SHP77 treated with DMSO at 0.1 percent for 48 hours (cell line): ENCODE measurements at regions not wholly inside any gene's neighbourhood (a gene's known extent, or its start where the extent isn't known, plus 50 kb on each side); places are given as distances from the start of the nearest gene placed in this dataset.

ENCODE experiments used
- DNase-seq: peaks from one replicate; lab custom pipeline; 2025; lab: John Stamatoyannopoulos, UW

DNA sequence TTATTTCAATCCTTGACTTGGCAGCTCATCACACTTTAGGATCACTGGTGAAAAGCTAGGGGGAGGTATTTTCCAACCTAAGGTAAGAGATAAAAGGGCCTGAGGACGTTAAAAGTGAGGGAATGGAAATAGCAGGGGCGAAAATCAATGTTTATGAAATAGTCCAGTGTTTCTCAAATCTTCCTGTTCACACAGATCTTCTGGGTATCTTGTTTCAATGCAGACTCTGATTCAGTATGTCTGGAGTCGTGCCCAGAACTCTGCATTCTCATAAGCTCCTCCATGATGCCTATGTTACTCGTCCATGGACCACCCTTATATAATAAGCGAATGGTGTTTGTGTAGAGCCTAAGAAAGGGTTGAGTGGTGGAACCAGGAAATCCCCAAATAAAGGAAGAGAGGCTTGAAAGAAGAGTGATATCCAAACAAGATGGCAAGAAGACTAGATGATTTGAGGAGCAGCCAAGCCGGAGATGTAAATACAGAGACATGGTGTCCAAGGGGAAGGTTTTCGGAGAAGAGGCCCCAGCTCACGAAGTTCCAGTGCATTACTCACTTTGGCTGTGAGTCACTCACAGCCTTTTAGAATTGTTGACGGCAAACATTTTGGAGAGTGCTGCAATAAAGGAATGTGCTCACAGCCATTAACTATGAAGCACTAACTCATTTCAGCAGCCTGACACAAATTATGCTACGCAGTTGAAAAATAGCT lies 215.6 kb upstream of the PPARGC1A start:
- DNase-seq = no peak

DNA sequence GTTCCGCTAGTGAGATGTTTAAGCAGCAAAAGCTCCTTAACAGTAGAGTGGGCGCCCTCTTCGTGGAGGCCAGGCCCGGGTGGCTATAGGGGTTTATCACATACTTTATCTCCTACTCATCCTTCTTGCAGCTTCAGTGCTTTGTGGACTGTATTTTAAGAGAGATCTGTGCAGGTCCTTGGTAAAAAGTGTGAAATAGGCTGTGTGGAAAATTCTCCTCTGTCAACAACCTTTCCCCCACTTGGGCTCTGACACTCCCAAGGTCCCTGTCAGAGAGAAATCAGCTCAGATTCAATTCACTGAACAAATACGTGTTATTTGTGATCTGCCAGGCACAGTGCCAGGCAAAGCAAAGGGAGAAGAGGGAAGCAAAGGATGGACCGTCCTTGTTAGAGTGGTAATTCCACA lies 214.3 kb upstream of the PPARGC1A start:
- DNase-seq = no peak

DNA sequence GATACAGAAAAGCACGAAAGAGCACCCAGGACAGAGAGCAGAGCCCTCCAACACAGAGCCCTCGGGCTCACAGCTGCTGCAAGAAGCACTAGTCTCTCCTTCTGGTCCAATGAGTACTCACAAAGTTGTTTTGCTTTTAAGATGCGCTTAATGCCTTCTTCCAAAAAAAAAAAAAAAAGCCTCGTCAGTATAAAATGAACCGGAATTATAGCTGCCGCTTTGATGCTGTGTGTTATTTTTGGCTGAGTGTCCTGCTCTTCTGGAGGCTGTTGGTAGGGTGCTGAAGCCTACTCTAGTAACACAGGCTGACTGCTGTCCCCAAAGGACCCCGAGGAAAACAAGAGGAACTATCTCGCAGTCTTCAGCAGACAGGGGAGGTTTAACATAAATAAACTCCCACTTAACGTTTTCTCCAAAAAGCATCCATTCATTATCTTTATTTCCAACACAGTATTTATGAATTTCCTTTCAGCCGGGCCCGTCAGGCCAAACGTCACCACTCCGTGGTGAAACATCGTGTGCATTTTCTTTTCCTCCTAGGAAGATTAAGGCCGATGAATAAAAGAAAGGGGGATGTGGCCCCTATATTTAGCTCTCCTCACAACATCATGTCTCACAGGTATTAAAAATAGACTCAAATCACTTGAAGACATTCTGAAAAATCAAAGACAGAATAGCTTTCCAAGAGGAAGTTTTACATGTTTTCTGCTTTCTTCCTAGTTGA lies 213.7 kb upstream of the PPARGC1A start:
- no peak for DNase-seq

DNA sequence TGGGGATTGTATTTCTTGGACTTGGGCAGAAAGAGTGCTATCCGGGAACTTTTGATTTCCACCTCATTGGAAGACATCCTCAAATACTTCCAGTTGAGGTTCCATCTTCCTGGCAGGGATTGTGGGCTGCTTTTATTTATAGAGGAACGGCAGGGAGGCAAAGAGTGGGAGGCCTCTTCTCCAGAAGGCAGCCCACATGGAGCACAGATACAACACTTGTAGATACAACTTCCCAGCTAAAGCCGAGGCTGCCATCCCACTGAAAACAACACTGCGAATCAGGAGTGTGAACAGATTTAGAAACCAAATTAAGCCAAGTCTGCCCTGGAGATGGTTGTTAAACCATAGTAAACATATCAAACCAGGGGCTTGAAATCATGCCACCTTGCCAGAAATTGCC lies 212.8 kb upstream of the PPARGC1A start:
- no peak for DNase-seq

DNA sequence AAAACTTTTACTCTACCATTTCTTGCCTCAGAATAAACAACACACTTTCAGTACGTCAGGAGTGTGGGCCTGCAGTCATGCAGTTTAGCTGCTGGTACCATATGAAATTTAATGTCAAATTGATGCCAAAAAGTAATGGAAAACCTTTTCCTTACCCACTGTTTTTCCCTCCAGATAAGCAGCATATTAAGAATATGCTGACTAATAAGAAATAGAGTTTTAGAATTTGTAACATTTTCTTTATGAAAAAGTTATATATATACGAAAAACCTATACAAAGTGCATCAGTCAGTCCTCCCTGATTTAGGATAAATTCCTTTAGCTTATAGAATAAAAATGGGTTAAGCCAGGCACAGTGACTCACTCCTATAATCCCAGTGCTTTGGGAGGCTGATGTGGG lies 206.8 kb upstream of the PPARGC1A start:
- no peak for DNase-seq

DNA sequence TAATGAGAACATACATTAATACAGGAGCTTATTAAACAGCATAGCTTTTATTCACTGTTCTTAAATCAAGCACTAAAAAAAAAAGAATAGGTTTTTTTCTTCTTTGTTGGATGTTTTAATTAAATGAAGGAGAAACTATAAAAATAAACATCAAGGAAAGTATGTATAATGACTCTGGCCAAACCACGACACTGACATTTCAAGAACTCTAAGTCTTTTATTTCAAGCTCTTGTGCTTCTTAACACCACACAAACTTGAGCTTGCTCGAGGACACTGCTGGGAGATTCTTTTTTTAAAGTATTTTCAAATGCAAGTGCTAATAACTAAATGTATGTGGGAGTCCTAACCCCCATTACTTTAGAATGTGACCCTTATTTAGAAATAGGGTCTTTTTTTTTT lies 204.9 kb upstream of the PPARGC1A start:
- DNase-seq = no peak

DNA sequence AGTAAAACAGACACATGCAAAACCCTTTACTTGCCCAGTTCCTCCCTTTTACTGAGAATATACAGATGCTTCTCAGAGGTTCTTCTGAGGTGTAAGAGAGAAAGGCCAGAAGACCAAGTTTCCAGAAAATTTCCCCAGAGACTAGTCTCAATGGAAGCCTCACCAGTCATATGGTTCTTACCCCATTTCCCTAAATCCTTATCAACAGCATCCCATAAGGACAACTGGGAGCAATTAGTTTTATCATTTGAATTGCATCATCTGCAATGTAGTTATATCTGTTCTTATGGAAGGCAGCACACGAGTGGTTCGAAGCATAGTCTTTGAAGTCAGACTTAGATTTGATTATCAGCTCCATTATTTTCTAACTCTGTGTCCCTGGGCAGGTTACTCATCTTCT lies 203.6 kb upstream of the PPARGC1A start:
- DNase-seq = no peak

DNA sequence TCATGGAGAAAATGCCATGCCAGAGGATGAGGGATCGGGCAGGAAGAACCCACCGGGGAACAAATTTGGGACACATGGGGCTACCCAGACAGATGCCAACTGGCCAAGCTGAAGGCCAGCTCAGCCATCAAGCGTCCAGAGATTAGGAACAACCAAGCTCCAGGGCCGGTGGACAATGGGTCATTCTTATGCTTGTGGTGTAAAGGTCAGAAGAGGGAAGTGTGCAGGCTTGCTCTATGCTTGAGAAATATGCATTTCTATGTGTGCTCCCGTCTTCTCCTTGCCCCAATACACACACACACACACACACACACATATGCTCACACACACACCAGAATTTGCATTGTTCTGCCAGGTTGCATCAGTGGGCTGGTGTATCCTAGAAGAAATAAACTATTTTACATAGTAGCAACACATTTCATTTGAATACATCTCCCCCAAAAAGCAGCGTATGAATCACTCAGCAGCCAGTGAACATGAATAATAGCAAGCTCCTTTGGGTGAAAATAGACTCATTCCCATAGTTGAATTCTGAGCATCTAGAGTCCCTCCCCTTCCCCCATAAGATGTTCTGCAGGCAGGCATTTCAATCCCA lies 201.9 kb upstream of the PPARGC1A start:
- no peak for DNase-seq

DNA sequence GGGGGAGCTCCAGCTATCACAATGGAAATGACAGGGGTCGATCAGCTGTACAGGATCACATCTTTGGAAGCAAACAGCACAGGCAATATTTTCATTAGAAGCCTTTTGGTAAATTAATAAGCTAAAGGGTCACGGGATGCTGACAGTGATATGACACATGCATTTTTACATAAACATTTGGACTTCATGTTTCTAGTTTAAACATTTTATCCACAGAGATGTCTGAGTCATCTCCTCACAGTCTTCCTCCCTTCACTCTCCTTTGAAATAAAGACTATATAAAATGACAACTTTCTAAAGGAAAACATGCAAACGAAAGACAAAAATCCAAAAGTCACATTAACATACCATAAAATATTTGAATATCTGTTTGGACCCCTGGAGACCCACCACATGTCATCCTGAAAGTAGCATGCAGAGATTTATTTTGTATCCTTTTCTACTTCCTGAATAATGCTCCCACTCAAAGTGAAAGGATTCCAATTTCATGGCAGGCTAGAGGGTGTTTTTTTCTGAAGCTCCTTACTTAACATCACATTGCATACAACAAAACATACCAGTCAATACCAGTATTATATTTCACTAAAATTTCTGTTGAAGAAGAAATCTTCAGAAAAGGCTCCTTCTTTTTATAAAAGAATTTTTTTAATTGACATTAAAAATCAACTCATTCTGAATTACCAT lies 200.1 kb upstream of the PPARGC1A start:
- DNase-seq = no peak

DNA sequence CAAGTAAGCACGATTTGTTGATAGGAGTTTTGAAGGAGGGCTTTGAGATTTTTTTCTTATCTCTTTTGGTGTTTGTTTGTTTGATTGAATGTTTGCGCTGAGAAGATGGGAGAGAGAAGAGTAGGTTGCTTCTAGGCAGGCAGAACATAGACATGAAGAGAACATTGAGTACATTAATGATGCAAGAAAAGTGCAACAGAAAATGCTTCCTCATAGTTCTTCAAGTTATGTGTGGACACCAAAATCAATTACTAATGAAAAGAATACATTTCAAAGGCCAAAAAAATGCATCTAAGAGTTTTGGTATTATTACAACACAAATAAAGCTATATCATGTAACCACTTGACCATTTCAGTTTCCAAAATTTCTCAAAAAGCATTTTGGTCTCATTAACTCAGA lies 191.0 kb upstream of the PPARGC1A start:
- no peak for DNase-seq

DNA sequence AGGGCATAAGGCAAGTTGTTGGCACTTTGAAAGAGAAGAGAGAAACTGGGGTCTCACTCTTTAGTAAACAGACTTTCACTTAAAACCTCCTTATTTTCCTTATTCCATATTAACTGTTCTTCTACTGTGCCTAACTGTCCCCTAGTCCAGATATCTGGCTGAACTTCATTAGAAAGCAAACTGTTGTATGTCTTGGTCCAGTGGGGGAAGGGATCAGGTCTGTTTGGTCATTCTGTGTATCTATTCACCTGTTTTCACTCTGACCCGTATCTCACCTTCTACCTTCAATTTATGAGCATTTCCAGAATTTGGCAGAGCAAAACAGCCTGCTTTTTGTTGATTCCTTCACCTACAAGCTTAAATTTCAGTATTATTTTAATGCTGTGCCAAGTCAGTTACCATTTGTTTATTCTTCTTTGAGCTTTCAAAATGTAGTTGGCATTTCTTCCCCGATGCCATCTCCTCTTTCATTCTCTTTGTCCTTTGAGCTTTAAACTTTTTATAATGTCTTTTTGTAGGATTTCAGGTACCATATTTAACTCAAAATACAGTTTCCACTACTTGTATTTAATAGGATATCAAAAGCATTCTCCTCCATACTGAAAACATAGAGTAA lies 188.6 kb upstream of the PPARGC1A start:
- DNase-seq = no peak

DNA sequence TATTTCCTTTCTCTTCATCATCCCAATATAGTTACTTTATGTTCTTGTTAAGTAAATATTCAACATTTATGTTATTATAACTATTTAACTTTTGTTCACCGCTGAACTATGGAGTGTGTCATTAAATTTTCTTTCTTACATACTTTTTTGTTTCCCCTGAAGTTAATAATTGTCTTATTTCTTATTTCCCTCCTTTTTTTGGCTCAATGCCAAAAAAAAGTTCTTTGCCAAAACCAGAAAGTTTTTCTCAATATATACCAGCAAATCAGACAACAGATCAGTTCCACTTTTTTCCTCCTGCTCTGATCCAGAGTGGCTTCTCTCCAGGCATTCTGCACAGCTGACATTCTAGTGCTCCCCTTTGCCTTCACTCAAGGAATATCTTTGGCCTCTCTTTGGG lies 187.0 kb upstream of the PPARGC1A start:
- no peak for DNase-seq

DNA sequence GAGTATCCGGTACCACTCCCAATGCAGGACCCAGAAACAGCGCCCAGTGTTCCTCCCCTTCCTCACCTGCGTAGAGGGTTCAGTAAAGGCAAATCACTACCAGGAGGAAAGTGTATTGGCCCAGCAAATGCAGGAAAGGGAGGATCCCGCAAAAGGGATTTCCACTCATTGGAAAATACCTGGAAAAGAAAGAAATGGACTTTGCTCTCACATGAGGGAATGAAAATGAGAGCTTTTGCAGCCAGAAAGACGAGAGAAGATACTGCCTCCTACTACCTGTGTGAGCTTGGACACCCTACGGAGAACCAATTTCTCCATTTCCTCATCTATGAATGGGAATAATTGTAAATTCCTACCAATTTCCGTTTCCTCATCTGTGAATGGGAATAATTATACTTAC lies 184.1 kb upstream of the PPARGC1A start:
- DNase-seq = no peak

DNA sequence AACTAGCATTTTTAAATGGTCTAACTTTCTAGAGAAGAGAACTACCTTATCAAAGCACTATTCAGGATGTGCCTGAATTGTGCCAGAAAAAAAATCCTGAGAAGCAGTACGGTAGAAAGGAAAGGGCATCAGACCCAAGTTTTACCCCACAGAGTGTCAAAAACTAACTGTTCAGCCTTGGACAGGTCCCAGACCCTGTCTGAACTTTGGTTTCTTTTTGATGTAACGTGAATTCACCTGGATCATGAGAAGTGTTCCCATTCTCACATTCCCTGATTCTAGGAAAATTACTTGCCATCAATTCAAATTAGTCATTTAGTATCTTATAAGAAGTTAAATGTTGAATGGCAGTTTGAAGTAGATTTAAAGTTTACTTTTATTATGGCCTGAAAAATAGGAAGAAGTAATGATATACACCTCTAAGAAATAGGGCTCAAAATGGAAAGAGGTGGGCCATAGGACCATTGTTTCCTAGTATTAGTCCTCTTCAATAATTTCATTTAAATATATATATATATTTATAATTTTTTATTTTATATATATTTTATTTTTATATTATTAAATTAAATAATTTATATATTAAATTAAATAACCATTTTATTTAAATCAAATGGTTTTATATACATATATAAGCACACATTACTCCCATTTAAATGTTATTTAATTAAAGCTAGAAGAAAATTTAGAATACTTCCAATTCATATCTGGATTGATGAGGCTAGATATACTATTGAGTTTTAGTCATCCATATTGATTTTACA lies 181.9 kb upstream of the PPARGC1A start:
- no peak for DNase-seq

DNA sequence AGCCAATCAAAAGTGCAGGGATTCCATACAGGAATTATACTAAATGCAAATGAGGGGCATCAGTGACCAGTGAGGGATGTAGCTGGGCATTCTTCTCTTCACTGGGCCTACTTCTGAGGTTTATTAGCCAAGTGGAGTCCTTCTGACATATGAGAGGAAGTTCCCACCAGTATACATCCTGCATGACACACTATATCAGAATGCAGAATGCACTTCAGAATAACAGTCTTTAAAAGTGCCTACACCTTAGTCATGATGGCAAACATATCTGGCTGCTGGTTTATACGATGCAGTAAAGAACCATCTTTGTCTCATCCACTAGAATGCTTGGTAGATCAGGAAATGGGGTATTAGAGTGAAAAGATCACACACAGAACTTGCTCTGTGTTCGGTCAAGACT lies 180.3 kb upstream of the PPARGC1A start:
- no peak for DNase-seq

DNA sequence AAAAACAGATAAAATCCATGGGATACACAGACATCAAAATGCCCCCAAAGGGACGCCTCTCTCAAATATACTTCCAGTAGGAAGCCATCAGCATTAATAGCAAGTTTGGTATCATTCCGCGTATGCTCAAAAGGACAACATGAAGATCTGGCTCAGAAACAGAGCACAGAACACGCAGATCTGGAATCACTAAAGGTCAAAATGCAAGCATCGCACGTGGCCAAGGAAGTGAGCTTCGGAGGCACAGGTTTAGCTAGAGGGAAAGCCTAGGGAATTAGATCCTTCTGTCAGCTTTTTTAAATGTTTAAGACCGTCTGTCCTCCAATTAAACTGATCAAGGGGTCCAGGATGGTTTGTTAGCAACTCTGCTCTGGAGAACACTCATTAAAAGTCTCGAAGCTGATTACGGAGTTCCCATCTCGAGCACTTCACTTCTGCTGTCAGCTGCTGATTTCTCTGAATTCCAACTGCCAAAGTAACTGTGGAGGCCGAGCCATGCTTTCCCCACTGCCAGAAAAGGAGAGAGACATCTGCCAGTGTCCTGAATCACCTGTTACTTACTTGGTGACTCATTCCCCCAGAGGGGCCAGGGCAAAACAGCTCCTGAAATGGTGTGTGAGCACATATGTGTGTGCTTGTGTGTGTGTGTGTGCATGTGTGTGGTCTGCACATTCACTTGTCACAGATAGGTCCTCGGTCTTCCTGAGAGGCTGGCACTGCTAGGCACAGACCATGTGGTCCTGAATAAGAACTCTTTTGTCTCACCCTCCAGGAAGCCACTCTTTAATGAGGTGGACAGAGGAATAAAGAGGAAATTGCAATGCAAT lies 177.7 kb upstream of the PPARGC1A start:
- peak; percentile 17 for DNase-seq

DNA sequence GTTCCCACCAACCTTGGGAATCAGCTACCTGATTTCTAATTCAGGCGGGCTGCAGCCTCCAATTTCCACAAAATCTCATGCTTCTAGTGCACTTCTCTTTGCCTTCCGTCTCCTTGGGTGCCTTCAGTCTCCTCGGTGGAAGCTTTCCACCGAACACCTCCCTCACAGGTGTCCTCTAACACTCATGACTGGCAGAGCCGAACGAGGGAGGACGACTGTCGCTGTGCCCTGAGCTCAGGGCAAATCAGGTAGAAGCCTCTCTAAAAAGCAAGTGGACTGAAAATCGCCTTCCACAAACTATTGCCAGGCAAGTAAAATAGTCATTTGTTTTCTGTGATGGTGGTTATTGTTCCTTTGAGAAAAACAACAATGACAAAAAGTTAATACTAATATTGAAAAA lies 176.1 kb upstream of the PPARGC1A start:
- DNase-seq = no peak

DNA sequence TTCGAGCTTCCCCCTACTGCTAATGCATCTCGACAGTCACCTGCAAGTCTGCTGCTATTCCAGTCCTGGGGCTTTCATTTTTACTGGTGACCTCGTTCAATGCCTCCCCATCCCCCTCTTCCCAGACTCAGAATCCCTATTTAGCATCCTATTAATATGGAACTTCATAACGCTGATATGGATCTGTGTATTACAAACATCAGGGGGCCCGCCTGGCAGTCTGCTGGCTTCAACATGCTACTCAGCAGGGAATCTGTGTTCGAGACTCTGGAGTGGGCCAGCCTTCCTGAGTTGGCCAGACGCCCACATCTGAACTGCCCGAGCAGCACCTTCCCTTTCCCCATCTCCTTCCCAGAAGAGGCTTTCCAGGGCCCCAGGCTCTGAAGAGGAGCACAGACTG lies 173.9 kb upstream of the PPARGC1A start:
- DNase-seq = no peak

DNA sequence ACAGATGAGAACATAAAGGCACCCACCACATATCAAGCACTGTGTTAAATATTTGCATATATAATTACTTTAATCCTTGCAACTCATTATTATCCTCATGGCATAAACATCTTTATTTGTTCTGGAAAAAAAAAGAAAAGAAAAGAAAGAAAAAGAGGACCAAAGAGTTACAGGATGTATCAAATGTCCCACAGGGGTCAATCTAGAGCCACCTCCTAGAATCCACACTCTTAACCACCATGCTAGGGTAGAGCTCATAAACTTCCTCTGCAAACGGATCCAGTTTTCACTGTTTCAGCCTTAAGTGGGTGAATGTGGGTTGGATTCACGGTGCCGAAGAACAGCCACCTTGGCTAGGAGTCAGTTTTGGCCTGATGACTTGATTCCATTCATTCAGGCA lies 171.1 kb upstream of the PPARGC1A start:
- no peak for DNase-seq

DNA sequence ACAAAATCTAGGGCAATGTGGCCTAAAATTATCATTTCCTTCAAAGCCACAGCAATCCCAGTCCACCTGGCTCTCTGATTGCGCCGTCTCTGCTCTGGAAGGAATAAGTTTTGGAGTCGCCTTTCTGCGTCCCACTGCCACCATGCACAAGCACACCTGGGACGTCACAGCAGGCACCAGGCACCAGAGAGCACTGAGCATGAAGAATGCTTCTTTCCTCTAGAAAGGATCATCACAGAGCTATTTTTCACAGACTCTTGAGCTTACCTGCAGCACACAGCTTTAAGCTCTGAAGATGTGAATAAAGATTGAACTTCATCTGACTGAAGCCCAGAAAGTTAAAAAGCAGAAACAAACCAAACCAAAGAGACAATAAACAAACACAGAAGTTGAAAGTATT lies 170.0 kb upstream of the PPARGC1A start:
- no peak for DNase-seq
